CD14-positive monocyte (primary cell): ENCODE measurements at regions not wholly inside any gene's neighbourhood (a gene's known extent, or its start where the extent isn't known, plus 50 kb on each side); places are given as distances from the start of the nearest gene placed in this dataset.
"Not testable (repeated sequence)": the region's sequence is repeated elsewhere in the genome, so short reads cannot be mapped to it uniquely, and the experiment has no call there.

Experiments used
- DNase-seq, 3 donors: peaks; one replicate each; pipeline ENCODE4 v3.0.0-alpha.2; 2011 to 2022
- H2AFZ ChIP-seq: 2 replicates; pipeline ENCODE4 v1.6.0; 2012; ENCODE audit warnings: mild to moderate bottlenecking, low read depth, low read length, inconsistent platforms; ENCODE audit not compliant: insufficient read depth, poor library complexity, severe bottlenecking
- H3K27ac ChIP-seq, 2 donors: 1 replicate in 1 of 2; 2 replicates in 1 of 2; pipeline ENCODE4 v1.5.1; 2012 to 2013; ENCODE audit warnings: low read length in 2 of 2, control low read depth in 1 of 2, inconsistent platforms in 1 of 2, low read depth in 1 of 2, mild to moderate bottlenecking in 1 of 2
- H3K27me3 ChIP-seq, 2 donors: one replicate each; pipeline versions ENCODE4 v1.6.0 to v1.6.1; 2011 to 2013; ENCODE audit warnings: low read length in 2 of 2; ENCODE audit not compliant: control insufficient read depth in 2 of 2, insufficient read depth in 2 of 2
- H3K36me3 ChIP-seq, 2 donors: replicated peaks in 1 of 2; 1 replicate in 1 of 2; 2 replicates in 1 of 2; pipeline versions ENCODE4 v1.5.1 to v1.6.1; 2012 to 2013; ENCODE audit warnings: low read length in 2 of 2, control low read depth in 1 of 2, inconsistent platforms in 1 of 2, mild to moderate bottlenecking in 1 of 2; ENCODE audit not compliant: insufficient read depth in 2 of 2, control insufficient read depth in 1 of 2
- H3K4me1 ChIP-seq, 2 donors: 1 replicate in 1 of 2; 2 replicates in 1 of 2; pipeline versions ENCODE4 v1.5.1 to v1.6.1; 2012 to 2013; ENCODE audit warnings: low read length in 2 of 2, control low read depth in 1 of 2, inconsistent platforms in 1 of 2, mild to moderate bottlenecking in 1 of 2, moderate library complexity in 1 of 2; ENCODE audit not compliant: insufficient read depth in 2 of 2, control insufficient read depth in 1 of 2
- H3K4me2 ChIP-seq: replicated peaks from 2 replicates; pipeline ENCODE3; 2012; ENCODE audit warnings: low read length, moderate library complexity, mild to moderate bottlenecking; ENCODE audit not compliant: poor library complexity, severe bottlenecking; ENCODE audit errors: extremely low read depth
- H3K4me3 ChIP-seq, 3 experiments: fragments of 200-600 bp in 1 of 3; sonication (generic) in 1 of 3; replicated peaks in 1 of 3; 1 replicate in 2 of 3; 2 replicates in 1 of 3; pipeline ENCODE4 v1.5.1; 2011 to 2013; ENCODE audit warnings: low read length in 3 of 3, mild to moderate bottlenecking in 3 of 3, control low read depth in 2 of 3, low read depth in 2 of 3, inconsistent platforms in 1 of 3, moderate library complexity in 1 of 3
- H3K79me2 ChIP-seq: 2 replicates; pipeline ENCODE4 v1.6.0; 2012; ENCODE audit warnings: mild to moderate bottlenecking, control low read depth, inconsistent platforms, low read length, moderate library complexity; ENCODE audit not compliant: insufficient read depth
- H3K9ac ChIP-seq: 2 replicates; pipeline ENCODE4 v1.6.0; 2017; ENCODE audit warnings: low read length, mild to moderate bottlenecking; ENCODE audit not compliant: insufficient read depth, poor library complexity, severe bottlenecking
- H3K9me3 ChIP-seq, 2 donors: replicated peaks in 1 of 2; 1 replicate in 1 of 2; 2 replicates in 1 of 2; pipeline versions ENCODE4 v1.5.1 to v1.6.1; 2012 to 2013; ENCODE audit warnings: low read length in 2 of 2, control low read depth in 1 of 2; ENCODE audit not compliant: control insufficient read depth in 1 of 2, insufficient read depth in 1 of 2
- H4K20me1 ChIP-seq: 2 replicates; pipeline ENCODE4 v1.6.0; 2012; ENCODE audit warnings: mild to moderate bottlenecking, low read length, control low read depth, moderate library complexity; ENCODE audit not compliant: insufficient read depth
- H3K27ac Mint-ChIP-seq, 7 donors: one replicate each; pipeline ENCODE4 v1.8.0; 2020; ENCODE audit warnings: mild to moderate bottlenecking in 7 of 7, mixed read lengths in 7 of 7, moderate library complexity in 6 of 7, inconsistent platforms in 2 of 7
- H3K27me3 Mint-ChIP-seq, 3 donors: one replicate each; pipeline ENCODE4 v1.8.0; 2021 to 2022; ENCODE audit warnings: low read depth in 3 of 3, mild to moderate bottlenecking in 3 of 3, mixed read lengths in 3 of 3, moderate library complexity in 3 of 3, inconsistent platforms in 1 of 3
- H3K36me3 Mint-ChIP-seq, 2 donors: one replicate each; pipeline ENCODE4 v1.8.0; 2020; ENCODE audit warnings: mixed read lengths in 2 of 2, inconsistent platforms in 1 of 2, mild to moderate bottlenecking in 1 of 2
- H3K4me1 Mint-ChIP-seq: one replicate; pipeline ENCODE4 v1.8.0; 2020; ENCODE audit warnings: mild to moderate bottlenecking, mixed read lengths
- H3K4me3 Mint-ChIP-seq, 2 donors: one replicate each; pipeline ENCODE4 v1.8.0; 2020; ENCODE audit warnings: mild to moderate bottlenecking in 2 of 2, mixed read lengths in 2 of 2, moderate library complexity in 1 of 2
- H3K9me3 Mint-ChIP-seq, 7 donors: one replicate each; pipeline ENCODE4 v1.8.0; 2020 to 2022; ENCODE audit warnings: mixed read lengths in 7 of 7, mild to moderate bottlenecking in 6 of 7, moderate library complexity in 6 of 7, inconsistent platforms in 2 of 7
- CTCF ChIP-seq: fragments of 200-600 bp; IDR thresholded peaks from one replicate; pipeline ENCODE4 v1.8.0; 2022; ENCODE audit warnings: antibody characterized with exemption, mild to moderate bottlenecking
- WGBS: methylation state at CpG from one replicate; pipeline ENCODE4 v1.1.5; 2013; ENCODE audit warnings: missing lambda C conversion rate; ENCODE audit not compliant: insufficient coverage; 5-methylcytosine and 5-hydroxymethylcytosine counted together
- intact Hi-C, 2 donors: fragments of 100-400 bp; cut with micrococcal nuclease; formaldehyde crosslinking; loops; one replicate each; pipeline versions ENCODE4 v1.15.0 to v1.15.1; 2023

GRCh38 chr4:9000505-9001001, 128.9 kb upstream of the HMX1 start:
- H3K79me2 ChIP-seq, H3K4me1 ChIP-seq, H3K27ac Mint-ChIP-seq, H3K9me3 ChIP-seq, intact Hi-C loops, H4K20me1 ChIP-seq, H3K36me3 ChIP-seq, H3K36me3 Mint-ChIP-seq, H3K27ac ChIP-seq, H3K9ac ChIP-seq, H2AFZ ChIP-seq, H3K4me1 Mint-ChIP-seq: not testable (repeated sequence)
- H3K27me3 Mint-ChIP-seq: peaks cover 9 to 37% (median 29%) of the 10 kb centered on the region in 3 donors
- peaks cover 0 to 11% (median 2%) of the 10 kb centered on the region in 7 donors for H3K9me3 Mint-ChIP-seq
- 3% methylated on average over 51 of the region's 52 CpGs for WGBS
- DNase-seq: peak; percentile 5 to 14 (median 9)
- Histone ChIP-seq H3K4me2 (peak overlapping the region; percentile 29), H3K27me3 (peaks cover 0 to 14% of the 10 kb centered on the region in 2 donors), H3K4me3 (peak overlapping the region in 2 of 3 experiments; percentile 2 to 47)
- H3K4me3 Mint-ChIP-seq: peak overlapping the region in 1 of 2 donors; percentile 84
- peak; percentile 84 for TF ChIP-seq CTCF

GRCh38 chr4:8992981-8993380, 121.3 kb upstream of the HMX1 start:
- H3K4me1 ChIP-seq, H3K36me3 Mint-ChIP-seq, H3K27ac Mint-ChIP-seq, H3K27ac ChIP-seq, H3K79me2 ChIP-seq, H3K9ac ChIP-seq, DNase-seq, intact Hi-C loops, H3K36me3 ChIP-seq, H3K4me2 ChIP-seq, H3K27me3 Mint-ChIP-seq, H3K9me3 ChIP-seq, H3K4me3 Mint-ChIP-seq, H3K27me3 ChIP-seq, H3K4me3 ChIP-seq, H2AFZ ChIP-seq, H3K4me1 Mint-ChIP-seq, H4K20me1 ChIP-seq, H3K9me3 Mint-ChIP-seq: not testable (repeated sequence)
- WGBS: 81% methylated on average over 13 of the region's 15 CpGs

- H3K27ac ChIP-seq, intact Hi-C loops, H3K27ac Mint-ChIP-seq, H3K4me3 Mint-ChIP-seq, H3K9me3 ChIP-seq, H2AFZ ChIP-seq, H3K36me3 ChIP-seq, H3K4me2 ChIP-seq, H3K79me2 ChIP-seq, H3K4me1 Mint-ChIP-seq, H4K20me1 ChIP-seq, DNase-seq, H3K4me1 ChIP-seq, H3K27me3 ChIP-seq, H3K36me3 Mint-ChIP-seq, H3K9me3 Mint-ChIP-seq, H3K4me3 ChIP-seq, H3K9ac ChIP-seq, H3K27me3 Mint-ChIP-seq: not testable (repeated sequence)
Observed at GRCh38 chr4:8991449-8991848, 119.8 kb upstream of the HMX1 start.

GRCh38 chr4:8990341-8990740, 118.7 kb upstream of the HMX1 start:
- H4K20me1 ChIP-seq, intact Hi-C loops, H2AFZ ChIP-seq, H3K4me1 ChIP-seq, H3K9me3 Mint-ChIP-seq, H3K9ac ChIP-seq, H3K4me3 Mint-ChIP-seq, H3K4me2 ChIP-seq, H3K36me3 Mint-ChIP-seq, H3K4me3 ChIP-seq, H3K27ac ChIP-seq, H3K27ac Mint-ChIP-seq, H3K79me2 ChIP-seq, H3K27me3 Mint-ChIP-seq, H3K4me1 Mint-ChIP-seq, H3K27me3 ChIP-seq, DNase-seq, H3K9me3 ChIP-seq, H3K36me3 ChIP-seq: not testable (repeated sequence)
- WGBS: 97% methylated on average over 4 of the region's 18 CpGs
